HL-60 (cell line): ENCODE measurements at regions not wholly inside any gene's neighbourhood (a gene's known extent, or its start where the extent isn't known, plus 50 kb on each side); places are given as distances from the start of the nearest gene placed in this dataset.

Experiments
- DNase-seq, 2 experiments: peaks; one replicate each; pipeline ENCODE4 v3.0.0-alpha.2; 2010 to 2020; ENCODE audit warnings: low read depth in 1 of 2, low spot score in 1 of 2
- H3K27ac ChIP-seq: fragments of 250-450 bp; sonication (Bioruptor Pico); replicated peaks from 2 replicates; pipeline ENCODE4 v1.5.1; 2020; ENCODE audit warnings: mild to moderate bottlenecking, moderate library complexity
- H3K27me3 ChIP-seq: fragments of 250-450 bp; sonication (Bioruptor Pico); 2 replicates; pipeline ENCODE4 v1.5.1; 2021; ENCODE audit warnings: mild to moderate bottlenecking, moderate library complexity; ENCODE audit not compliant: insufficient read depth, poor library complexity, severe bottlenecking
- H3K4me3 ChIP-seq: replicated peaks from 2 replicates; pipeline ENCODE4 v1.5.1; 2011; ENCODE audit warnings: mild to moderate bottlenecking, control low read depth, low read length; ENCODE audit not compliant: insufficient read depth
- CTCF ChIP-seq: IDR thresholded peaks from one replicate; pipeline ENCODE4 v1.5.1; 2011; ENCODE audit warnings: low read length, control low read depth, inconsistent platforms; ENCODE audit not compliant: insufficient read depth
- GABPA ChIP-seq: IDR thresholded peaks from 2 replicates; pipeline ENCODE4 v1.6.1; 2012; ENCODE audit warnings: low read depth
- POLR2AphosphoS5 ChIP-seq: IDR thresholded peaks from 2 replicates; pipeline ENCODE4 v1.6.1; 2012; ENCODE audit warnings: low read depth
- REST ChIP-seq: IDR thresholded peaks from 2 replicates; pipeline ENCODE4 v1.6.1; 2012; ENCODE audit warnings: low read depth; ENCODE audit not compliant: insufficient replicate concordance
- SPI1 ChIP-seq: IDR thresholded peaks from 2 replicates; pipeline ENCODE4 v1.6.1; 2012; ENCODE audit warnings: low read depth, mild to moderate bottlenecking, borderline replicate concordance

- Histone ChIP-seq H3K27ac (no peak overlapping the region), H3K4me3 (no peak overlapping the region), H3K27me3 (no peaks in the 10 kb centered on the region)
- DNase-seq = no peak
- TF ChIP-seq CTCF (no peak), SPI1 (no peak), REST (no peak), POLR2AphosphoS5 (no peak), GABPA (no peak)
These were observed 217.8 kb upstream of the SH3BP4 start for GRCh38 chr2:234733795-234734600.

- no peak for DNase-seq
- H3K27me3 ChIP-seq = no peaks in the 10 kb centered on the region
- no peak overlapping the region for H3K27ac ChIP-seq
- TF ChIP-seq CTCF = no peak
- no peak for TF ChIP-seq GABPA
- no peak for TF ChIP-seq SPI1
- H3K4me3 ChIP-seq = no peak overlapping the region
These were observed 218.7 kb upstream of the SH3BP4 start for GRCh38 chr2:234733093-234733489.

- no peak for DNase-seq
- no peak for TF ChIP-seq SPI1
- no peaks in the 10 kb centered on the region for H3K27me3 ChIP-seq
These were observed 219.3 kb upstream of the SH3BP4 start for GRCh38 chr2:234732404-234733092.

GRCh38 chr2:234731236-234731635, 220.6 kb upstream of the SH3BP4 start:
- Histone ChIP-seq H3K27ac (no peak overlapping the region), H3K4me3 (no peak overlapping the region), H3K27me3 (no peaks in the 10 kb centered on the region)
- TF ChIP-seq SPI1 = no peak
- no peak for TF ChIP-seq REST
- TF ChIP-seq POLR2AphosphoS5 = no peak
- TF ChIP-seq CTCF = no peak
- TF ChIP-seq GABPA = no peak
- no peak for DNase-seq

More at GRCh38 chr2:234732404-234733092, 219.3 kb upstream of the SH3BP4 start:
- no peak overlapping the region for H3K4me3 ChIP-seq
- H3K27ac ChIP-seq = no peak overlapping the region
